GM12878 (cell line): ENCODE measurements at regions not wholly inside any gene's neighbourhood (a gene's known extent, or its start where the extent isn't known, plus 50 kb on each side); places are given as distances from the start of the nearest gene placed in this dataset.
A peak's percentile ranks its signal among the peaks of the same experiment; 100 is the strongest.

Source experiments
- ATAC-seq: fragments of 200-7000 bp; cut with Tn5 transposase; 3 replicates; pipeline ENCODE4 v1.9.1; 2020; ENCODE audit warnings: mild to moderate bottlenecking, moderate library complexity
- BruUV-seq: library from RNA; stranded (reverse); fragments of 400-500 nt; replicated peaks from 2 replicates; lab custom pipeline; 2021; lab: Mats Ljungman, UMichigan
- CTCF ChIA-PET: fragments of 300-600 bp; sonication (Branson Sonifier 250); formaldehyde crosslinking; extraction: SDS; loops from one replicate; lab custom pipeline; 2021; ENCODE audit warnings: inconsistent platforms; lab: Yijun Ruan, JAX
- POLR2A ChIA-PET: fragments of 350-600 bp; formaldehyde crosslinking; extraction: SDS; loops from one replicate; lab custom pipeline; 2021; ENCODE audit warnings: inconsistent platforms; lab: Charles Lee
- RAD21 ChIA-PET: fragments of 300-600 bp; sonication (Branson Sonifier 250); formaldehyde crosslinking; loops from one replicate; lab custom pipeline; 2023; ENCODE audit warnings: antibody characterized with exemption; ENCODE audit not compliant: unreplicated experiment; lab: Charles Lee
- SMC1A ChIA-PET: fragments of 300-600 bp; sonication (Branson Sonifier 250); formaldehyde crosslinking; loops from one replicate; lab custom pipeline; 2023; ENCODE audit not compliant: unreplicated experiment, uncharacterized antibody; lab: Charles Lee
- DNase-seq: peaks from one replicate; pipeline ENCODE4 v3.0.0-alpha.2; 2011; ENCODE audit warnings: low read depth, low spot score
- FAIRE-seq: peaks from 3 replicates; lab custom pipeline; 2011; peaks lifted over from hg19 to GRCh38; lab: Jason Lieb, UNC
- H2AFZ ChIP-seq: 2 replicates; pipeline ENCODE4 v1.6.0; 2011; ENCODE audit warnings: low read depth, low read length, control low read depth; ENCODE audit not compliant: control insufficient read depth
- H3K27ac ChIP-seq: 2 replicates; pipeline ENCODE4 v1.5.1; 2011; ENCODE audit warnings: control low read depth; ENCODE audit not compliant: control insufficient read depth, insufficient read depth
- H3K27me3 ChIP-seq, 2 experiments: replicated peaks in 1 of 2; 2 replicates each; pipeline versions ENCODE4 v1.6.0 to v1.6.1; 2011; ENCODE audit warnings: low read length in 1 of 2; ENCODE audit not compliant: control insufficient read depth in 2 of 2, insufficient read depth in 2 of 2
- H3K36me3 ChIP-seq, 2 experiments: 2 replicates each; pipeline ENCODE4 v1.5.1; 2011; ENCODE audit warnings: low read length in 1 of 2; ENCODE audit not compliant: control insufficient read depth in 2 of 2, insufficient read depth in 2 of 2
- H3K4me1 ChIP-seq: 2 replicates; pipeline ENCODE4 v1.6.1; 2011; ENCODE audit warnings: mild to moderate bottlenecking, low read length, moderate library complexity, mixed read lengths; ENCODE audit not compliant: control insufficient read depth, insufficient read depth
- H3K4me2 ChIP-seq: 2 replicates; pipeline ENCODE4 v1.6.0; 2011; ENCODE audit warnings: control low read depth; ENCODE audit not compliant: control insufficient read depth, insufficient read depth
- H3K4me3 ChIP-seq: fragments of 200-600 bp; sonication (generic); 2 replicates; pipeline ENCODE4 v1.5.1; 2016
- H3K79me2 ChIP-seq: 2 replicates; pipeline ENCODE4 v1.6.0; 2011; ENCODE audit warnings: low read length; ENCODE audit not compliant: control insufficient read depth, insufficient read depth
- H3K9ac ChIP-seq: 2 replicates; pipeline ENCODE4 v1.8.0; 2011; ENCODE audit warnings: low read length, control low read depth, mixed read lengths; ENCODE audit not compliant: control insufficient read depth, insufficient read depth
- H3K9me3 ChIP-seq: replicated peaks from 3 replicates; pipeline ENCODE4 v1.5.1; 2011; ENCODE audit warnings: mild to moderate bottlenecking, low read length; ENCODE audit not compliant: control insufficient read depth, insufficient read depth
- H4K20me1 ChIP-seq: 2 replicates; pipeline ENCODE4 v1.6.0; 2011; ENCODE audit not compliant: control insufficient read depth, insufficient read depth
- CBFB ChIP-seq: IDR thresholded peaks from 2 replicates; pipeline ENCODE4 v1.6.1; 2016; ENCODE audit warnings: antibody characterized with exemption, low read depth
- CHD1 ChIP-seq: IDR thresholded peaks from 2 replicates; pipeline ENCODE4 v1.6.1; 2012; ENCODE audit warnings: low read depth, low read length, improper control_type of control experiment
- CREM ChIP-seq: IDR thresholded peaks from 2 replicates; pipeline ENCODE4 v1.6.1; 2014; ENCODE audit warnings: antibody characterized with exemption, low read depth
- IKZF2 ChIP-seq, 2 experiments: fragments of 450-650 bp; IDR thresholded peaks; 2 replicates each; pipeline ENCODE4 v1.6.1; 2017; ENCODE audit warnings: mild to moderate bottlenecking in 2 of 2, moderate library complexity in 2 of 2
- JUND ChIP-seq: IDR thresholded peaks from 2 replicates; pipeline ENCODE4 v1.6.1; 2012; ENCODE audit warnings: low read depth, mild to moderate bottlenecking, low read length, improper control_type of control experiment, moderate library complexity
- KAT2A ChIP-seq: conservative IDR thresholded peaks from 2 replicates; pipeline ENCODE4 v1.6.1; 2011; ENCODE audit warnings: low read depth, low read length; ENCODE audit not compliant: control insufficient read depth
- MAX ChIP-seq: IDR thresholded peaks from 2 replicates; pipeline ENCODE4 v1.6.1; 2012; ENCODE audit warnings: low read depth, low read length, improper control_type of control experiment
- MEF2B ChIP-seq: fragments of 450-650 bp; IDR thresholded peaks from 2 replicates; pipeline ENCODE4 v1.6.1; 2018; ENCODE audit warnings: mild to moderate bottlenecking, moderate library complexity; ENCODE audit not compliant: partially characterized antibody, poor library complexity, severe bottlenecking
- PBX3 ChIP-seq: IDR thresholded peaks from 2 replicates; pipeline ENCODE4 v1.6.1; 2011; ENCODE audit warnings: mild to moderate bottlenecking, low read depth, low read length, moderate library complexity; ENCODE audit not compliant: insufficient replicate concordance
- RUNX3 ChIP-seq: IDR thresholded peaks from 2 replicates; pipeline ENCODE4 v1.6.1; 2012; ENCODE audit warnings: low read length, inconsistent platforms
- SREBF2 ChIP-seq: IDR thresholded peaks from 2 replicates; pipeline ENCODE4 v1.6.1; 2012; ENCODE audit warnings: mild to moderate bottlenecking, low read length
- ZZZ3 ChIP-seq: IDR thresholded peaks from 2 replicates; pipeline ENCODE4 v1.6.1; 2011; ENCODE audit warnings: low read depth; ENCODE audit not compliant: control insufficient read depth, insufficient read length
- WGBS: methylation state at CpG from one replicate; pipeline ENCODE4 v1.1.6; 2016; ENCODE audit warnings: low lambda C conversion rate; ENCODE audit not compliant: insufficient replicate concordance, insufficient coverage; ENCODE audit errors: missing lambda C conversion rate; 5-methylcytosine and 5-hydroxymethylcytosine counted together
- in situ Hi-C: fragments of 300-500 bp; cut with MboI; formaldehyde crosslinking; loops from 9 replicates; pipeline ENCODE4 v1.14.3; 2018; ENCODE audit warnings: mixed read lengths
- intact Hi-C: fragments of 100-400 bp; cut with micrococcal nuclease; formaldehyde crosslinking; loops from one replicate; pipeline ENCODE4 v1.14.2; 2022; ENCODE audit not compliant: unreplicated experiment
- TF ChIP-seq, protein P1 (sequence below): fragments of 450-650 bp; IDR thresholded peaks from 2 replicates; pipeline ENCODE4 v1.6.1; 2014; ENCODE audit warnings: mild to moderate bottlenecking
- TF ChIP-seq, protein P2 (sequence below): fragments of 450-650 bp; IDR thresholded peaks from 2 replicates; pipeline ENCODE4 v1.6.1; 2016; ENCODE audit warnings: mild to moderate bottlenecking, moderate library complexity, borderline replicate concordance

DNA sequence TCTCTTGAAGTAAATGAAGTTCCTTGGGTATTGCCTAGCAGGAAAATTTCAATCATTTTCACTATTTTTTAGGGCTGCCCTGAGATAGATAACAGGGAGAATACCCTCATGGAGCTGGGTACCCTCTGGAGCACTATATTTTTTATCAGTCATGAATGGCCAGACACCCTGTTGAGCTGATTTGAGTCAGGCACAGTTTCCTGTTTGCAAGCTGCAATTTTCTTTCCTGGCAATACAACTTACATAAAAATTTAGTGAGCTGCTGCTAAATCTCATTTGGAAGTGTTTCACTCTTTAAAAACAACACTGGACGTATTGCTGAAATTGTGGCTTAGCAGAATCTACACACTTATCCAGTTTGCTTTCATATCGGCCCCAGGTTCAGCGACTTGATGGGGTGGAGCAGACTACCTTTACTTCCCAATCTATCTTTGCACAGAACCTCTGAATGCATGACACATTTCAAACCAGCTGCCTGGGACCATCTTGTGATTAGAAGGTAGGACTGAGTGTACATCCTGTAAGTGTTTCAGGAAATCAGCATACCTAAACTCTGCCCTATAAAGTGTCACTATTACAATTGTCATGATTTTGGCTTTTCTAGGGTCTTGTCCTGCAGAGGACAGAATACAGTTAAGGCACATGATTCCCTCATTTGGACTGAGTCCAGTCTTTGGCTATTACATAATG is 125.7 kb upstream of the FAM3C start:
- SMC1A ChIA-PET, result interaction anchor here (0.9 to 1.5 kb wide), 3 partner anchors 9 to 25 kb away, joined by 3 to 5 read pairs (median 5); no protein-coding TSS in a partner anchor
- intact Hi-C loops, result no loop called here
- Histone ChIP-seq H3K4me1 (no peaks in the 10 kb centered on the region), H3K79me2 (no peaks in the 10 kb centered on the region), H2AFZ (no peak overlapping the region), H3K4me3 (no peak overlapping the region), H3K27ac (no peak overlapping the region), H3K36me3 (no peaks in the 10 kb centered on the region), H3K27me3 (no peaks in the 10 kb centered on the region), H4K20me1 (no peaks in the 10 kb centered on the region), H3K9me3 (no peaks in the 10 kb centered on the region; the same call in 2 of the 3 replicates), H3K9ac (no peak overlapping the region), H3K4me2 (no peak overlapping the region)
- FAIRE-seq (no peak), DNase-seq (no peak), ATAC-seq (peak; percentile 42)
- WGBS, result 73% methylated on average over 3 of the region's 3 CpGs
- no TSS peak for BruUV-seq
- RAD21 ChIA-PET, result interaction anchor here (0.6 to 2.1 kb wide), 7 partner anchors 8 to 149 kb away, joined by 3 to 13 read pairs (median 3); no protein-coding TSS in a partner anchor
- in situ Hi-C loops, result no loop called here
- POLR2A ChIA-PET, result interaction anchor here (0.8 kb wide), 1 partner anchor 126 kb away, joined by 3 read pairs; no protein-coding TSS in a partner anchor
- CTCF ChIA-PET, result interaction anchor here (1.0 to 4.0 kb wide), 3 partner anchors 8 to 126 kb away, joined by 3 to 17 read pairs (median 9); partner anchors contain the start of gene FAM3C
- no peak for TF ChIP-seq ZZZ3
- no peak for TF ChIP-seq MAX
- no peak for TF ChIP-seq CREM
- no peak for TF ChIP-seq PBX3
- no peak for TF ChIP-seq JUND
- TF ChIP-seq KAT2A, result no peak
- TF ChIP-seq MEF2B, result no peak
- no peak for TF ChIP-seq IKZF2 (IDR thresholded peaks at IDR 0.05)
- no peak for TF ChIP-seq RUNX3
- no peak for TF ChIP-seq CBFB
- no peak for TF ChIP-seq SREBF2
- TF ChIP-seq, protein P1, sequence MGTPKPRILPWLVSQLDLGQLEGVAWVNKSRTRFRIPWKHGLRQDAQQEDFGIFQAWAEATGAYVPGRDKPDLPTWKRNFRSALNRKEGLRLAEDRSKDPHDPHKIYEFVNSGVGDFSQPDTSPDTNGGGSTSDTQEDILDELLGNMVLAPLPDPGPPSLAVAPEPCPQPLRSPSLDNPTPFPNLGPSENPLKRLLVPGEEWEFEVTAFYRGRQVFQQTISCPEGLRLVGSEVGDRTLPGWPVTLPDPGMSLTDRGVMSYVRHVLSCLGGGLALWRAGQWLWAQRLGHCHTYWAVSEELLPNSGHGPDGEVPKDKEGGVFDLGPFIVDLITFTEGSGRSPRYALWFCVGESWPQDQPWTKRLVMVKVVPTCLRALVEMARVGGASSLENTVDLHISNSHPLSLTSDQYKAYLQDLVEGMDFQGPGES, result no peak
- TF ChIP-seq, protein P2, sequence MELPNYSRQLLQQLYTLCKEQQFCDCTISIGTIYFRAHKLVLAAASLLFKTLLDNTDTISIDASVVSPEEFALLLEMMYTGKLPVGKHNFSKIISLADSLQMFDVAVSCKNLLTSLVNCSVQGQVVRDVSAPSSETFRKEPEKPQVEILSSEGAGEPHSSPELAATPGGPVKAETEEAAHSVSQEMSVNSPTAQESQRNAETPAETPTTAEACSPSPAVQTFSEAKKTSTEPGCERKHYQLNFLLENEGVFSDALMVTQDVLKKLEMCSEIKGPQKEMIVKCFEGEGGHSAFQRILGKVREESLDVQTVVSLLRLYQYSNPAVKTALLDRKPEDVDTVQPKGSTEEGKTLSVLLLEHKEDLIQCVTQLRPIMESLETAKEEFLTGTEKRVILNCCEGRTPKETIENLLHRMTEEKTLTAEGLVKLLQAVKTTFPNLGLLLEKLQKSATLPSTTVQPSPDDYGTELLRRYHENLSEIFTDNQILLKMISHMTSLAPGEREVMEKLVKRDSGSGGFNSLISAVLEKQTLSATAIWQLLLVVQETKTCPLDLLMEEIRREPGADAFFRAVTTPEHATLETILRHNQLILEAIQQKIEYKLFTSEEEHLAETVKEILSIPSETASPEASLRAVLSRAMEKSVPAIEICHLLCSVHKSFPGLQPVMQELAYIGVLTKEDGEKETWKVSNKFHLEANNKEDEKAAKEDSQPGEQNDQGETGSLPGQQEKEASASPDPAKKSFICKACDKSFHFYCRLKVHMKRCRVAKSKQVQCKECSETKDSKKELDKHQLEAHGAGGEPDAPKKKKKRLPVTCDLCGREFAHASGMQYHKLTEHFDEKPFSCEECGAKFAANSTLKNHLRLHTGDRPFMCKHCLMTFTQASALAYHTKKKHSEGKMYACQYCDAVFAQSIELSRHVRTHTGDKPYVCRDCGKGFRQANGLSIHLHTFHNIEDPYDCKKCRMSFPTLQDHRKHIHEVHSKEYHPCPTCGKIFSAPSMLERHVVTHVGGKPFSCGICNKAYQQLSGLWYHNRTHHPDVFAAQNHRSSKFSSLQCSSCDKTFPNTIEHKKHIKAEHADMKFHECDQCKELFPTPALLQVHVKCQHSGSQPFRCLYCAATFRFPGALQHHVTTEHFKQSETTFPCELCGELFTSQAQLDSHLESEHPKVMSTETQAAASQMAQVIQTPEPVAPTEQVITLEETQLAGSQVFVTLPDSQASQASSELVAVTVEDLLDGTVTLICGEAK, result no peak
- no peak for TF ChIP-seq CHD1
